ENCODE measurements at regions not wholly inside any gene's neighbourhood (a gene's known extent, or its start where the extent isn't known, plus 50 kb on each side); places are given as distances from the start of the nearest gene placed in this dataset.

- no peak for DNase-seq (ENCODE audit: low read depth)
- no peak overlapping the region for H3K4me3 ChIP-seq (ENCODE audit: low read depth, low read length)
- TF ChIP-seq CTCF (IDR thresholded peaks at IDR 0.05; ENCODE audit: insufficient read depth, low read depth, low read length): no peak
Measured at GRCh38 chr2:19549821-19550220, 191.4 kb upstream of the OSR1 start.

GRCh38 chr2:19548116-19548515 is 189.7 kb upstream of the OSR1 start:
- DNase-seq (ENCODE audit: low read depth): no peak
- no peak for TF ChIP-seq CTCF (IDR thresholded peaks at IDR 0.05; ENCODE audit: insufficient read depth, low read depth, low read length)
- no peak overlapping the region for H3K4me3 ChIP-seq (ENCODE audit: low read depth, low read length)

GRCh38 chr2:19547321-19547720 is 188.9 kb upstream of the OSR1 start:
- H3K4me3 ChIP-seq (ENCODE audit: low read depth, low read length): no peak overlapping the region
- no peak for TF ChIP-seq CTCF (IDR thresholded peaks at IDR 0.05; ENCODE audit: insufficient read depth, low read depth, low read length)
- DNase-seq (ENCODE audit: low read depth): no peak

GRCh38 chr2:19545507-19545906 is 187.1 kb upstream of the OSR1 start:
- no peak for TF ChIP-seq CTCF (IDR thresholded peaks at IDR 0.05; ENCODE audit: insufficient read depth, low read depth, low read length)
- no peak for DNase-seq (ENCODE audit: low read depth)
- H3K4me3 ChIP-seq (ENCODE audit: low read depth, low read length): no peak overlapping the region

- DNase-seq (ENCODE audit: low read depth): peak; percentile 13
Measured at GRCh38 chr2:19543663-19544383, 185.4 kb upstream of the OSR1 start.

GRCh38 chr2:19542796-19543662 is 184.6 kb upstream of the OSR1 start:
- TF ChIP-seq CTCF (IDR thresholded peaks at IDR 0.05; ENCODE audit: insufficient read depth, low read depth, low read length): no peak
- no peak overlapping the region for H3K4me3 ChIP-seq (ENCODE audit: low read depth, low read length)
- no peak for DNase-seq (ENCODE audit: low read depth)

More at GRCh38 chr2:19543663-19544383, 185.4 kb upstream of the OSR1 start:
- TF ChIP-seq CTCF (IDR thresholded peaks at IDR 0.05; ENCODE audit: insufficient read depth, low read depth, low read length): no peak
- no peak overlapping the region for H3K4me3 ChIP-seq (ENCODE audit: low read depth, low read length)

Measured in fibroblast of villous mesenchyme (primary cell).